ENCODE measurements at regions not wholly inside any gene's neighbourhood (a gene's known extent, or its start where the extent isn't known, plus 50 kb on each side); places are given as distances from the start of the nearest gene placed in this dataset.

GRCh38 chr6:44053760-44054556, 73.3 kb downstream of the MRPL14 start:
- TF ChIP-seq, protein P1, sequence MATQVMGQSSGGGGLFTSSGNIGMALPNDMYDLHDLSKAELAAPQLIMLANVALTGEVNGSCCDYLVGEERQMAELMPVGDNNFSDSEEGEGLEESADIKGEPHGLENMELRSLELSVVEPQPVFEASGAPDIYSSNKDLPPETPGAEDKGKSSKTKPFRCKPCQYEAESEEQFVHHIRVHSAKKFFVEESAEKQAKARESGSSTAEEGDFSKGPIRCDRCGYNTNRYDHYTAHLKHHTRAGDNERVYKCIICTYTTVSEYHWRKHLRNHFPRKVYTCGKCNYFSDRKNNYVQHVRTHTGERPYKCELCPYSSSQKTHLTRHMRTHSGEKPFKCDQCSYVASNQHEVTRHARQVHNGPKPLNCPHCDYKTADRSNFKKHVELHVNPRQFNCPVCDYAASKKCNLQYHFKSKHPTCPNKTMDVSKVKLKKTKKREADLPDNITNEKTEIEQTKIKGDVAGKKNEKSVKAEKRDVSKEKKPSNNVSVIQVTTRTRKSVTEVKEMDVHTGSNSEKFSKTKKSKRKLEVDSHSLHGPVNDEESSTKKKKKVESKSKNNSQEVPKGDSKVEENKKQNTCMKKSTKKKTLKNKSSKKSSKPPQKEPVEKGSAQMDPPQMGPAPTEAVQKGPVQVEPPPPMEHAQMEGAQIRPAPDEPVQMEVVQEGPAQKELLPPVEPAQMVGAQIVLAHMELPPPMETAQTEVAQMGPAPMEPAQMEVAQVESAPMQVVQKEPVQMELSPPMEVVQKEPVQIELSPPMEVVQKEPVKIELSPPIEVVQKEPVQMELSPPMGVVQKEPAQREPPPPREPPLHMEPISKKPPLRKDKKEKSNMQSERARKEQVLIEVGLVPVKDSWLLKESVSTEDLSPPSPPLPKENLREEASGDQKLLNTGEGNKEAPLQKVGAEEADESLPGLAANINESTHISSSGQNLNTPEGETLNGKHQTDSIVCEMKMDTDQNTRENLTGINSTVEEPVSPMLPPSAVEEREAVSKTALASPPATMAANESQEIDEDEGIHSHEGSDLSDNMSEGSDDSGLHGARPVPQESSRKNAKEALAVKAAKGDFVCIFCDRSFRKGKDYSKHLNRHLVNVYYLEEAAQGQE (IDR thresholded peaks at IDR 0.05; ENCODE audit: insufficient read depth in 1 of 2, low read depth in 2 of 2, low read length in 2 of 2) = no peak
- TF ChIP-seq POLR2AphosphoS5 (IDR thresholded peaks at IDR 0.05; ENCODE audit: low read depth, low read length) (no peak; the same call in 1 of the 2 replicates), TAF1 (IDR thresholded peaks at IDR 0.05; ENCODE audit: borderline replicate concordance, insufficient read depth, low read length) (0 out of 2 replicates have a peak, but pooled peaks have one; percentile 16), SIN3A (IDR thresholded peaks at IDR 0.05; ENCODE audit: borderline replicate concordance, insufficient read depth, low read length) (0 out of 2 replicates have a peak, but pooled peaks have one; percentile 27), FOXP2 (optimal IDR thresholded peaks at IDR 0.05; ENCODE audit: borderline replicate concordance, extremely low read depth, extremely low read length, insufficient read depth) (no peak)

Measured in PFSK-1 (cell line).